HepG2 (cell line): ENCODE measurements at regions not wholly inside any gene's neighbourhood (a gene's known extent, or its start where the extent isn't known, plus 50 kb on each side); places are given as distances from the start of the nearest gene placed in this dataset.

Source experiments
- ATAC-seq: fragments of 200-7000 bp; cut with Tn5 transposase; 3 replicates; pipeline ENCODE4 v1.9.1; 2020; ENCODE audit warnings: mild to moderate bottlenecking, moderate library complexity
- BruUV-seq: library from RNA; stranded (reverse); fragments of 400-500 nt; replicated peaks from 2 replicates; lab custom pipeline; 2021; lab: Mats Ljungman, UMichigan
- CTCF ChIA-PET: fragments of 300-600 bp; formaldehyde crosslinking; extraction: SDS; loops from one replicate; lab custom pipeline; 2021; ENCODE audit warnings: low total read pairs, inconsistent platforms, low intra/inter-chr PET ratio; lab: Yijun Ruan, JAX
- POLR2A ChIA-PET: fragments of 350-600 bp; sonication (Branson Sonifier 250); formaldehyde crosslinking; loops from one replicate; lab custom pipeline; 2020; ENCODE audit warnings: antibody characterized with exemption, inconsistent platforms; lab: Yijun Ruan, JAX
- DNase-seq: peaks from one replicate; pipeline ENCODE4 v3.0.0-alpha.2; 2015; ENCODE audit warnings: low spot score
- FAIRE-seq: peaks from 3 replicates; lab custom pipeline; 2011; peaks lifted over from hg19 to GRCh38; lab: Jason Lieb, UNC
- H2AFZ ChIP-seq: one replicate; pipeline ENCODE4 v1.6.1; 2011; ENCODE audit warnings: low read length, inconsistent platforms
- H3K27ac ChIP-seq: fragments of 300-600 bp; 3 replicates; pipeline ENCODE4 v1.8.0; 2011; ENCODE audit warnings: mixed run types, mild to moderate bottlenecking, mixed read lengths, low read length, inconsistent platforms; ENCODE audit not compliant: insufficient read depth; ENCODE audit errors: extremely low read length
- H3K27me3 ChIP-seq, 2 experiments: fragments of 200-600 bp in 1 of 2; 2 replicates in 1 of 2; 3 replicates in 1 of 2; pipeline versions ENCODE4 v1.6.0 to v1.8.0; 2011; ENCODE audit warnings: low read length in 2 of 2, mild to moderate bottlenecking in 2 of 2, moderate library complexity in 2 of 2, inconsistent platforms in 1 of 2; ENCODE audit not compliant: insufficient read depth in 2 of 2, control insufficient read depth in 1 of 2
- H3K36me3 ChIP-seq, 2 experiments: fragments of 200-600 bp in 1 of 2; replicated peaks in 1 of 2; 2 replicates in 1 of 2; 3 replicates in 1 of 2; pipeline versions ENCODE4 v1.5.1 to v1.8.0; 2011; ENCODE audit warnings: low read length in 2 of 2, inconsistent platforms in 1 of 2; ENCODE audit not compliant: insufficient read depth in 2 of 2, control insufficient read depth in 1 of 2
- H3K4me1 ChIP-seq: 2 replicates; pipeline ENCODE4 v1.5.1; 2012; ENCODE audit warnings: low read length, inconsistent platforms; ENCODE audit not compliant: insufficient read depth
- H3K4me2 ChIP-seq: 2 replicates; pipeline ENCODE4 v1.6.0; 2011; ENCODE audit warnings: low read depth, low read length, inconsistent platforms
- H3K4me3 ChIP-seq, 3 experiments: fragments of 200-600 bp in 1 of 3; sonication (generic), shearing (Covaris generic) in 1 of 3; replicated peaks in 1 of 3; 2 replicates each; pipeline ENCODE4 v1.5.1; 2011 to 2016; ENCODE audit warnings: low read length in 3 of 3, inconsistent platforms in 2 of 3, low read depth in 2 of 3, mild to moderate bottlenecking in 2 of 3, control low read depth in 1 of 3, mixed read lengths in 1 of 3; ENCODE audit not compliant: insufficient read depth in 1 of 3
- H3K79me2 ChIP-seq: one replicate; pipeline ENCODE4 v1.6.1; 2011; ENCODE audit warnings: low read length, inconsistent platforms; ENCODE audit not compliant: insufficient read depth
- H3K9ac ChIP-seq: 2 replicates; pipeline ENCODE4 v1.6.0; 2011; ENCODE audit warnings: mild to moderate bottlenecking, low read depth, low read length, inconsistent platforms; ENCODE audit not compliant: insufficient read depth
- H3K9me3 ChIP-seq: 2 replicates; pipeline ENCODE4 v1.5.1; 2012; ENCODE audit warnings: mild to moderate bottlenecking, low read length
- H4K20me1 ChIP-seq: 2 replicates; pipeline ENCODE4 v1.6.0; 2011; ENCODE audit warnings: inconsistent platforms, mild to moderate bottlenecking, low read length, moderate library complexity; ENCODE audit not compliant: insufficient read depth
- AFF4 ChIP-seq: sonication (generic); formaldehyde crosslinking; IDR thresholded peaks from 2 replicates; pipeline ENCODE4 v1.4.0; 2020; ENCODE audit warnings: missing genetic modification reagents
- BRF2 ChIP-seq: sonication (generic); formaldehyde crosslinking; IDR thresholded peaks from 2 replicates; pipeline ENCODE4 v1.8.1; 2022; ENCODE audit warnings: mild to moderate bottlenecking, missing genetic modification reagents
- GLI4 ChIP-seq: sonication (generic); formaldehyde crosslinking; IDR thresholded peaks from 2 replicates; pipeline ENCODE4 v1.5.1; 2020; ENCODE audit warnings: missing genetic modification reagents, mild to moderate bottlenecking, moderate library complexity, borderline replicate concordance
- MED8 ChIP-seq: sonication (generic); formaldehyde crosslinking; IDR thresholded peaks from 2 replicates; pipeline ENCODE4 v1.8.1; 2023; ENCODE audit warnings: mild to moderate bottlenecking, missing genetic modification reagents; ENCODE audit not compliant: insufficient replicate concordance
- ZFP37 ChIP-seq: sonication (generic); formaldehyde crosslinking; IDR thresholded peaks from 2 replicates; pipeline ENCODE4 v1.4.0; 2020; ENCODE audit warnings: missing genetic modification reagents, borderline replicate concordance
- ZNF674 ChIP-seq: sonication (generic); formaldehyde crosslinking; IDR thresholded peaks from 2 replicates; pipeline ENCODE4 v1.5.0; 2020; ENCODE audit warnings: low read depth, mild to moderate bottlenecking, missing genetic modification reagents
- WGBS: methylation state at CpG from one replicate; pipeline ENCODE4 v1.1.6; 2017; ENCODE audit warnings: low lambda C conversion rate; 5-methylcytosine and 5-hydroxymethylcytosine counted together
- in situ Hi-C: cut with HindIII; loops from 2 replicates; pipeline ENCODE4 v1.10.0; 2017; ENCODE audit warnings: low pct_unique_long_range_greater_than_20kb; ENCODE audit not compliant: extremely low pct_ligation_motif_present
- intact Hi-C: fragments of 100-400 bp; cut with micrococcal nuclease; formaldehyde crosslinking; loops from one replicate; pipeline ENCODE4 v1.10.0; 2022; ENCODE audit not compliant: unreplicated experiment
- TF ChIP-seq, protein P1 (sequence below): sonication (generic); formaldehyde crosslinking; IDR thresholded peaks from 2 replicates; pipeline ENCODE4 v1.4.0; 2020; ENCODE audit warnings: missing genetic modification reagents
- TF ChIP-seq, protein P2 (sequence below): sonication (generic); formaldehyde crosslinking; IDR thresholded peaks from 2 replicates; pipeline ENCODE4 v1.5.0; 2020; ENCODE audit warnings: mild to moderate bottlenecking, missing genetic modification reagents
- TF ChIP-seq, protein P3 (sequence below): sonication (generic); formaldehyde crosslinking; conservative IDR thresholded peaks from 2 replicates; pipeline ENCODE4 v1.4.0; 2020; ENCODE audit warnings: missing genetic modification reagents
- TF ChIP-seq, protein P4 (sequence below): sonication (generic); formaldehyde crosslinking; IDR thresholded peaks from 2 replicates; pipeline ENCODE4 v1.5.1; 2020; ENCODE audit warnings: missing genetic modification reagents, mild to moderate bottlenecking, borderline replicate concordance

DNA sequence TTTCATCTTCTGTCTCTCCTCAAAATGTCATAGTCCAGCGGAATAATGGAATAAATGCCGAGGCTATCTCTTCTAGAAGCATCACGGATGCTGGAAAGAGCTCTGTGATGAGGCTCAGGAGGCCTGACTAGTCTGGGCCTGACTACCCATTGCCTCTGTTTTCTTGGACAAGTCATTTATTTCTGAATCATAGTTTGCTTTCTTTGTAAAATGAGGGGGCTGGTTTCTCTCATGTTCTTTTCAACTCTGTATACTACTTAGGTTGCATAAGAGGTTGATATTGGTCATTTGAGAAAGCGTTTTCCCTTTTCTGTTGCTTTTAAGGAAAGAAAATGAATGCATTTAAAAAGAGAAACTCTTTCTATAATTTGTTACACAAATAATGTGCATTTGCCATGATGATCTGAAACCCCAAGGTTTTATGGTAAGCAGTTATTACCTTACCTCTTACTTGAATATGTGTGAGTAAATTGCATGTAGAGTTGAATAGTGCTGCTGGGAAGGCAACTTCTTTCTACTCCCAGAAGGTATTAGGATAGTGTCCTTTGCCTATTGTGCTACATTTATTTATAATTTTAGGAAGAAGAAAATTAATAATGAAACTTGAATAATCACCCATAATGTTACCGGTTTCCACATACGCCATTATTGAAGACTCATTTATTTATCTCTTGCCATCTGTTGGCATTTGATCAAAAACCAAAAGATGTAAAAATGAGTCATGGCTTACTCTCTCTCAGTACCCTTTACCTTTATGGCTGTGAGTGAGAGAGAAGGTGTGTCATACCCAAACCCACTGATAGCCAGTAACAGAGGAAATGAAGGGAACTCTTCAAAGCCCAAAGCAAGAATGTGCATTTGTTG is 179.1 kb downstream of the FASLG start:
- H3K9me3 ChIP-seq, result no peaks in the 10 kb centered on the region
- intact Hi-C loops, result no loop called here
- H3K27ac ChIP-seq, result no peak overlapping the region
- no peaks in the 10 kb centered on the region for H4K20me1 ChIP-seq
- WGBS, result 22% methylated on average over 6 of the region's 6 CpGs
- POLR2A ChIA-PET, result no interaction called here
- no peak overlapping the region for H3K4me2 ChIP-seq
- no peak overlapping the region for H3K9ac ChIP-seq
- no peaks in the 10 kb centered on the region for H3K36me3 ChIP-seq
- no TSS peak for BruUV-seq
- no peaks in the 10 kb centered on the region; a peak in 2 of 5 replicates for H3K27me3 ChIP-seq
- no peak overlapping the region for H3K4me3 ChIP-seq
- no peak overlapping the region for H2AFZ ChIP-seq
- H3K79me2 ChIP-seq, result no peaks in the 10 kb centered on the region
- ATAC-seq (no peak), FAIRE-seq (no peak), DNase-seq (no peak)
- CTCF ChIA-PET, result no interaction called here
- no peaks in the 10 kb centered on the region for H3K4me1 ChIP-seq
- in situ Hi-C loops, result no loop called here
- TF ChIP-seq AFF4 (CRISPR knock-in tag) (no peak), ZNF674 (CRISPR knock-in tag) (no peak), ZFP37 (no peak), MED8 (CRISPR knock-in tag) (no peak), BRF2 (CRISPR knock-in tag) (no peak), GLI4 (CRISPR knock-in tag) (no peak)
- TF ChIP-seq, protein P1, sequence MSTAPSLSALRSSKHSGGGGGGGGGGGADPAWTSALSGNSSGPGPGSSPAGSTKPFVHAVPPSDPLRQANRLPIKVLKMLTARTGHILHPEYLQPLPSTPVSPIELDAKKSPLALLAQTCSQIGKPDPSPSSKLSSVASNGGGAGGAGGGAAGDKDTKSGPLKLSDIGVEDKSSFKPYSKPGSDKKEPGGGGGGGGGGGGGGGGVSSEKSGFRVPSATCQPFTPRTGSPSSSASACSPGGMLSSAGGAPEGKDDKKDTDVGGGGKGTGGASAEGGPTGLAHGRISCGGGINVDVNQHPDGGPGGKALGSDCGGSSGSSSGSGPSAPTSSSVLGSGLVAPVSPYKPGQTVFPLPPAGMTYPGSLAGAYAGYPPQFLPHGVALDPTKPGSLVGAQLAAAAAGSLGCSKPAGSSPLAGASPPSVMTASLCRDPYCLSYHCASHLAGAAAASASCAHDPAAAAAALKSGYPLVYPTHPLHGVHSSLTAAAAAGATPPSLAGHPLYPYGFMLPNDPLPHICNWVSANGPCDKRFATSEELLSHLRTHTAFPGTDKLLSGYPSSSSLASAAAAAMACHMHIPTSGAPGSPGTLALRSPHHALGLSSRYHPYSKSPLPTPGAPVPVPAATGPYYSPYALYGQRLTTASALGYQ (CRISPR knock-in tag), result no peak
- TF ChIP-seq, protein P2, sequence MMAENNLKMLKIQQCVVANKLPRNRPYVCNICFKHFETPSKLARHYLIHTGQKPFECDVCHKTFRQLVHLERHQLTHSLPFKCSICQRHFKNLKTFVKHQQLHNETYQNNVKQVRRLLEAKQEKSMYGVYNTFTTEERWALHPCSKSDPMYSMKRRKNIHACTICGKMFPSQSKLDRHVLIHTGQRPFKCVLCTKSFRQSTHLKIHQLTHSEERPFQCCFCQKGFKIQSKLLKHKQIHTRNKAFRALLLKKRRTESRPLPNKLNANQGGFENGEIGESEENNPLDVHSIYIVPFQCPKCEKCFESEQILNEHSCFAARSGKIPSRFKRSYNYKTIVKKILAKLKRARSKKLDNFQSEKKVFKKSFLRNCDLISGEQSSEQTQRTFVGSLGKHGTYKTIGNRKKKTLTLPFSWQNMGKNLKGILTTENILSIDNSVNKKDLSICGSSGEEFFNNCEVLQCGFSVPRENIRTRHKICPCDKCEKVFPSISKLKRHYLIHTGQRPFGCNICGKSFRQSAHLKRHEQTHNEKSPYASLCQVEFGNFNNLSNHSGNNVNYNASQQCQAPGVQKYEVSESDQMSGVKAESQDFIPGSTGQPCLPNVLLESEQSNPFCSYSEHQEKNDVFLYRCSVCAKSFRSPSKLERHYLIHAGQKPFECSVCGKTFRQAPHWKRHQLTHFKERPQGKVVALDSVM (CRISPR knock-in tag), result no peak
- TF ChIP-seq, protein P3, sequence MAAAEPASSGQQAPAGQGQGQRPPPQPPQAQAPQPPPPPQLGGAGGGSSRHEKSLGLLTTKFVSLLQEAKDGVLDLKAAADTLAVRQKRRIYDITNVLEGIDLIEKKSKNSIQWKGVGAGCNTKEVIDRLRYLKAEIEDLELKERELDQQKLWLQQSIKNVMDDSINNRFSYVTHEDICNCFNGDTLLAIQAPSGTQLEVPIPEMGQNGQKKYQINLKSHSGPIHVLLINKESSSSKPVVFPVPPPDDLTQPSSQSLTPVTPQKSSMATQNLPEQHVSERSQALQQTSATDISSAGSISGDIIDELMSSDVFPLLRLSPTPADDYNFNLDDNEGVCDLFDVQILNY, result no peak
- TF ChIP-seq, protein P4, sequence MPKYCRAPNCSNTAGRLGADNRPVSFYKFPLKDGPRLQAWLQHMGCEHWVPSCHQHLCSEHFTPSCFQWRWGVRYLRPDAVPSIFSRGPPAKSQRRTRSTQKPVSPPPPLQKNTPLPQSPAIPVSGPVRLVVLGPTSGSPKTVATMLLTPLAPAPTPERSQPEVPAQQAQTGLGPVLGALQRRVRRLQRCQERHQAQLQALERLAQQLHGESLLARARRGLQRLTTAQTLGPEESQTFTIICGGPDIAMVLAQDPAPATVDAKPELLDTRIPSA (CRISPR knock-in tag), result no peak
